GM12878 (cell line): ENCODE measurements at regions not wholly inside any gene's neighbourhood (a gene's known extent, or its start where the extent isn't known, plus 50 kb on each side); places are given as distances from the start of the nearest gene placed in this dataset.

Experiments used
- ATAC-seq: fragments of 200-7000 bp; cut with Tn5 transposase; 3 replicates; pipeline ENCODE4 v1.9.1; 2020; ENCODE audit warnings: mild to moderate bottlenecking, moderate library complexity
- BruUV-seq: library from RNA; stranded (reverse); fragments of 400-500 nt; replicated peaks from 2 replicates; lab custom pipeline; 2021; lab: Mats Ljungman, UMichigan
- CTCF ChIA-PET: fragments of 300-600 bp; sonication (Branson Sonifier 250); formaldehyde crosslinking; extraction: SDS; loops from one replicate; lab custom pipeline; 2021; ENCODE audit warnings: inconsistent platforms; lab: Yijun Ruan, JAX
- POLR2A ChIA-PET: fragments of 350-600 bp; formaldehyde crosslinking; extraction: SDS; loops from one replicate; lab custom pipeline; 2021; ENCODE audit warnings: inconsistent platforms; lab: Charles Lee
- RAD21 ChIA-PET: fragments of 300-600 bp; sonication (Branson Sonifier 250); formaldehyde crosslinking; loops from one replicate; lab custom pipeline; 2023; ENCODE audit warnings: antibody characterized with exemption; ENCODE audit not compliant: unreplicated experiment; lab: Charles Lee
- SMC1A ChIA-PET: fragments of 300-600 bp; sonication (Branson Sonifier 250); formaldehyde crosslinking; loops from one replicate; lab custom pipeline; 2023; ENCODE audit not compliant: unreplicated experiment, uncharacterized antibody; lab: Charles Lee
- DNase-seq: peaks from one replicate; pipeline ENCODE4 v3.0.0-alpha.2; 2011; ENCODE audit warnings: low read depth, low spot score
- FAIRE-seq: peaks from 3 replicates; lab custom pipeline; 2011; peaks lifted over from hg19 to GRCh38; lab: Jason Lieb, UNC
- H2AFZ ChIP-seq: 2 replicates; pipeline ENCODE4 v1.6.0; 2011; ENCODE audit warnings: low read depth, low read length, control low read depth; ENCODE audit not compliant: control insufficient read depth
- H3K27ac ChIP-seq: 2 replicates; pipeline ENCODE4 v1.5.1; 2011; ENCODE audit warnings: control low read depth; ENCODE audit not compliant: control insufficient read depth, insufficient read depth
- H3K27me3 ChIP-seq, 2 experiments: replicated peaks in 1 of 2; 2 replicates each; pipeline versions ENCODE4 v1.6.0 to v1.6.1; 2011; ENCODE audit warnings: low read length in 1 of 2; ENCODE audit not compliant: control insufficient read depth in 2 of 2, insufficient read depth in 2 of 2
- H3K36me3 ChIP-seq, 2 experiments: 2 replicates each; pipeline ENCODE4 v1.5.1; 2011; ENCODE audit warnings: low read length in 1 of 2; ENCODE audit not compliant: control insufficient read depth in 2 of 2, insufficient read depth in 2 of 2
- H3K4me1 ChIP-seq: 2 replicates; pipeline ENCODE4 v1.6.1; 2011; ENCODE audit warnings: mild to moderate bottlenecking, low read length, moderate library complexity, mixed read lengths; ENCODE audit not compliant: control insufficient read depth, insufficient read depth
- H3K4me2 ChIP-seq: 2 replicates; pipeline ENCODE4 v1.6.0; 2011; ENCODE audit warnings: control low read depth; ENCODE audit not compliant: control insufficient read depth, insufficient read depth
- H3K4me3 ChIP-seq: fragments of 200-600 bp; sonication (generic); 2 replicates; pipeline ENCODE4 v1.5.1; 2016
- H3K79me2 ChIP-seq: 2 replicates; pipeline ENCODE4 v1.6.0; 2011; ENCODE audit warnings: low read length; ENCODE audit not compliant: control insufficient read depth, insufficient read depth
- H3K9ac ChIP-seq: 2 replicates; pipeline ENCODE4 v1.8.0; 2011; ENCODE audit warnings: low read length, control low read depth, mixed read lengths; ENCODE audit not compliant: control insufficient read depth, insufficient read depth
- H3K9me3 ChIP-seq: replicated peaks from 3 replicates; pipeline ENCODE4 v1.5.1; 2011; ENCODE audit warnings: mild to moderate bottlenecking, low read length; ENCODE audit not compliant: control insufficient read depth, insufficient read depth
- H4K20me1 ChIP-seq: 2 replicates; pipeline ENCODE4 v1.6.0; 2011; ENCODE audit not compliant: control insufficient read depth, insufficient read depth
- CBFB ChIP-seq: IDR thresholded peaks from 2 replicates; pipeline ENCODE4 v1.6.1; 2016; ENCODE audit warnings: antibody characterized with exemption, low read depth
- CREB1 ChIP-seq: IDR thresholded peaks from 2 replicates; pipeline ENCODE4 v1.6.1; 2012; ENCODE audit warnings: low read depth, mild to moderate bottlenecking, inconsistent platforms
- E2F4 ChIP-seq: IDR thresholded peaks from 2 replicates; pipeline ENCODE4 v1.6.1; 2012; ENCODE audit warnings: low read depth, low read length, improper control_type of control experiment
- EED ChIP-seq: sonication (generic); IDR thresholded peaks from 2 replicates; pipeline ENCODE4 v1.6.1; 2016; ENCODE audit warnings: antibody characterized with exemption, low read depth
- ETV6 ChIP-seq, 2 experiments: fragments of 450-650 bp in 1 of 2; IDR thresholded peaks in 1 of 2; conservative IDR thresholded peaks in 1 of 2; 2 replicates each; pipeline ENCODE4 v1.6.1; 2014; ENCODE audit warnings: antibody characterized with exemption in 1 of 2, borderline replicate concordance in 1 of 2, low read depth in 1 of 2, mild to moderate bottlenecking in 1 of 2, moderate library complexity in 1 of 2
- HDAC6 ChIP-seq: fragments of 200-600 bp; sonication (generic); IDR thresholded peaks from one replicate; pipeline ENCODE4 v1.8.0; 2017; ENCODE audit warnings: antibody characterized with exemption; ENCODE audit not compliant: unreplicated experiment
- MYB ChIP-seq: fragments of 150-350 bp; IDR thresholded peaks from 2 replicates; pipeline ENCODE4 v1.6.1; 2014; ENCODE audit warnings: mild to moderate bottlenecking, low read depth, low read length, borderline replicate concordance
- NBN ChIP-seq: fragments of 450-650 bp; IDR thresholded peaks from 2 replicates; pipeline ENCODE4 v1.6.1; 2016
- NFYB ChIP-seq: IDR thresholded peaks from 2 replicates; pipeline ENCODE4 v1.6.1; 2011; ENCODE audit warnings: low read depth, mild to moderate bottlenecking, low read length, improper control_type of control experiment, moderate library complexity; ENCODE audit not compliant: insufficient read depth
- NR2C2 ChIP-seq: IDR thresholded peaks from 2 replicates; pipeline ENCODE4 v1.6.1; 2011; ENCODE audit warnings: borderline replicate concordance, low read depth; ENCODE audit not compliant: control insufficient read depth, insufficient read length
- PML ChIP-seq: IDR thresholded peaks from 2 replicates; pipeline ENCODE4 v1.6.1; 2012; ENCODE audit warnings: low read length, inconsistent platforms
- RBBP5 ChIP-seq: fragments of 200-600 bp; sonication (generic); conservative IDR thresholded peaks from 2 replicates; pipeline ENCODE4 v1.6.1; 2016
- TCF12 ChIP-seq: IDR thresholded peaks from 2 replicates; pipeline ENCODE4 v1.6.1; 2011; ENCODE audit warnings: low read depth, mild to moderate bottlenecking, low read length
- ZBED1 ChIP-seq: IDR thresholded peaks from 2 replicates; pipeline ENCODE4 v1.6.1; 2016; ENCODE audit warnings: borderline replicate concordance
- ZNF622 ChIP-seq: fragments of 450-650 bp; IDR thresholded peaks from 2 replicates; pipeline ENCODE4 v1.6.1; 2017; ENCODE audit warnings: mild to moderate bottlenecking, inconsistent platforms
- ZSCAN29 ChIP-seq: fragments of 450-650 bp; IDR thresholded peaks from 2 replicates; pipeline ENCODE4 v1.6.1; 2017; ENCODE audit warnings: mild to moderate bottlenecking, moderate library complexity
- WGBS: methylation state at CpG from one replicate; pipeline ENCODE4 v1.1.6; 2016; ENCODE audit warnings: low lambda C conversion rate; ENCODE audit not compliant: insufficient replicate concordance, insufficient coverage; ENCODE audit errors: missing lambda C conversion rate; 5-methylcytosine and 5-hydroxymethylcytosine counted together
- in situ Hi-C: fragments of 300-500 bp; cut with MboI; formaldehyde crosslinking; loops from 9 replicates; pipeline ENCODE4 v1.14.3; 2018; ENCODE audit warnings: mixed read lengths
- intact Hi-C: fragments of 100-400 bp; cut with micrococcal nuclease; formaldehyde crosslinking; loops from one replicate; pipeline ENCODE4 v1.14.2; 2022; ENCODE audit not compliant: unreplicated experiment

- Histone ChIP-seq H3K27ac (no peak overlapping the region), H4K20me1 (no peaks in the 10 kb centered on the region), H3K9ac (no peak overlapping the region), H3K27me3 (no peaks in the 10 kb centered on the region), H3K4me1 (no peaks in the 10 kb centered on the region), H3K9me3 (no peaks in the 10 kb centered on the region), H3K4me3 (no peak overlapping the region), H3K36me3 (no peaks in the 10 kb centered on the region), H2AFZ (no peak overlapping the region), H3K79me2 (no peaks in the 10 kb centered on the region), H3K4me2 (no peak overlapping the region)
- CTCF ChIA-PET = no interaction called here
- ATAC-seq (no peak), DNase-seq (no peak), FAIRE-seq (no peak)
- no TSS peak for BruUV-seq
- RAD21 ChIA-PET = no interaction called here
- POLR2A ChIA-PET = no interaction called here
- intact Hi-C loops (no loop called here), in situ Hi-C loops (no loop called here)
- SMC1A ChIA-PET = no interaction called here
- TF ChIP-seq TCF12 = no peak
Measured at GRCh38 chr17:70897446-70897845, 728.1 kb downstream of the KCNJ2 start.

GRCh38 chr17:70901870-70902269, 732.5 kb downstream of the KCNJ2 start:
- 0% methylated on average over 2 of the region's 2 CpGs for WGBS
- ChIA-PET RAD21 (interaction anchor here (0.7 kb wide), 1 partner anchor 134 kb away, joined by 4 read pairs; no protein-coding TSS in a partner anchor), POLR2A (no interaction called here), CTCF (no interaction called here), SMC1A (no interaction called here)
- Histone ChIP-seq H3K4me1 (no peaks in the 10 kb centered on the region), H3K9ac (no peak overlapping the region), H3K27ac (no peak overlapping the region), H2AFZ (no peak overlapping the region), H4K20me1 (no peaks in the 10 kb centered on the region), H3K4me2 (no peak overlapping the region), H3K36me3 (no peaks in the 10 kb centered on the region), H3K9me3 (no peaks in the 10 kb centered on the region), H3K4me3 (no peak overlapping the region), H3K27me3 (no peaks in the 10 kb centered on the region), H3K79me2 (no peaks in the 10 kb centered on the region)
- intact Hi-C loops (loop anchor here (5.0 kb wide), 1 partner anchor 265 kb away; no protein-coding TSS in a partner anchor), in situ Hi-C loops (no loop called here)
- DNase-seq (no peak), FAIRE-seq (no peak), ATAC-seq (no peak)
- BruUV-seq = no TSS peak
- TF ChIP-seq NR2C2 (no peak), ZSCAN29 (no peak), ZBED1 (no peak), ZNF622 (no peak), NBN (no peak), RBBP5 (no peak), HDAC6 (no peak), EED (no peak), CREB1 (no peak), ETV6 (conservative IDR thresholded peaks at IDR 0.05 in 1 of 2, IDR thresholded peaks at IDR 0.05 in 1 of 2; ENCODE audit: borderline replicate concordance in 1 of 2, low read depth in 1 of 2) (no peak), E2F4 (no peak), CBFB (no peak), PML (no peak), NFYB (no peak), MYB (no peak)
